NCI-H2227 (cell line): ENCODE measurements at regions not wholly inside any gene's neighbourhood (a gene's known extent, or its start where the extent isn't known, plus 50 kb on each side); places are given as distances from the start of the nearest gene placed in this dataset.
"Not testable (repeated sequence)": the region's sequence is repeated elsewhere in the genome, so short reads cannot be mapped to it uniquely, and the experiment has no call there.

Experiments used
- DNase-seq: peaks from one replicate; lab custom pipeline; 2025; ENCODE audit not compliant: unreplicated experiment; lab: John Stamatoyannopoulos, UW

DNA sequence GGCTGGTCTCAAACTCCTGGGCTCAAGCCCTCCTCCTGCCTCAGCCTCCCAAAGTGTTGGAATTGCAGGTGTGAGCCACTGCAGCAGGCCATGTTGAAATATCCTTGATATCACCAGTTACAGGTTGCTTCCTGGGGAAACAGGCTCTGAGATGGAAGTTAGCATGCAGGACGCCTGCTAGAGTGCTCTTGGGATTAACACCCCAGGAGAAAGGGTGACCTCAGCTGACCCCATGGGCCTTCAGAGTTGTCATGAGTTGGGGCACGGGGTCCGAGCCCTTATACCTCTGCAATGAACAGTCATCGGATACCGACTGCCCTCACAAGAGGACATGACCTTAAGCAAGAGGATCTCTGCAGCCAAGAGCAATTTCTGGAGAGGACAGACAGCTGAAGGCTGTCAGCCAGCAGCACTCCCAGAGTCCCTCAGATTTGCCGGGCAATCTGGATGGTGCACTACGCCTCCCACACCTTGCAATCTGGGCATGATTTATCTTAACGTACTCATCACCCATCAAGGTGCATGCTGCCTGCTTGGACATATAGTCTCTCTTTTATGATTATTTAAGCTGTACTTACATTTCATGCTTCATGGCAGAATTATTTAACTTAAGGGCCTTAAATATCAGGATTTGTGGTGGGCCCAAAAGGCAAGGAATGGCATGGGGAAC, 134.6 kb downstream of the ADSS2 start:
- DNase-seq, result no peak

GRCh38 chr1:244318078-244318477, 133.6 kb downstream of the ADSS2 start:
- no peak for DNase-seq

GRCh38 chr1:244318512-244318911, 133.2 kb downstream of the ADSS2 start:
- no peak for DNase-seq

GRCh38 chr1:244319283-244320132, 132.2 kb downstream of the ADSS2 start:
- no peak for DNase-seq

DNA sequence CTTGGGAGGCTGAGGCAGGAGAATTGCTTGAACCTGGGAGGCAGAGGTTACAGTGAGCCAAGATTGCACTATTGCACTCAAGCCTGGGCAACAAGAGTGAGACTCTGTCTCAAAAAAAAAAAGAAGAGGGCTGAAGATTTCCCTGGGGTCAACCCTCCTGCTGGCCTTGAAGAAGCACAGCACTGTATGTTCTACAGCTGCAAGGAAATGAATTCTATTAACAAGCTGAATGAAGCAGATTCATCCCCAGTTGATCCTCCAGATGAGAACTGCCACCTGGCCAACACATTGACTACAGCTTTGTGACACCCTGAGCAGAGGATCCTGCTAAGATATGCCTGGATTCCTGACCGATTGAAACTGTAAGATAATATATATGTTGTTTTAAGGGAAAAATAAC, 129.5 kb downstream of the ADSS2 start:
- DNase-seq, result no peak

DNA sequence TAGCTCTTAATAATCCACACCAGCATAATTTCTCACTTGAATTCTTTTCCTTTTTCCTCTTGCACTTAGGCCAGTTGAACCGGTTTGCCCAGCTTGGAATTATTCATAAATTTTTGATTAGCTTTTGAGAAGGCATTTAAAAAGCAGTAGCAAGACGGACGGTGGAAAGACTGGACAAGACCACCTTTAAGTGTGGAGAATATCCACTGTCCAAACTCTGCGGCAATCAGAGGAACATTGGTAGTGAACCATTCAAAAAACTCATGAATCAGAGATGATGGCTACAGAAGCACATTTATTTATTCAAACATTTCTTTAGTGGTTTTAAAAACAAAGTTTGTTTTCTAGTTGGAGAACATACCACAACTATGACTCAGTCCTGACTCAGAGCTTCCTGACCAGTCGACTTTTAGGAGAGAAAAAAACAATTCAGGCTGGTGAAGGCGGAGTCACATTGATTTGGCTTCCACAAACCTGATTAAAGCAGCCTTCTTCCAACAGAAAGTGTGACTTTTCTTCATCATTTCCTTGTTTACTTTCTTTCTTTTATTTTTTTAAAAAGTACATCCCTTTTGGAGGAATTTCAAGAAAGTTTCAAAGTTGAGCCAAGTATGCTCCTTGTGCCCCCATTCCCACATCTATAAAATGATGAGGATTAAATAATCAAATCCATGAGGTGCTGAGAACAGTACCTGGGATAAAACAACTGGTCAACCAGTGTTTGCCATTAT, 128.8 kb downstream of the ADSS2 start:
- no peak for DNase-seq

- no peak for DNase-seq
These were observed 127.4 kb downstream of the ADSS2 start for GRCh38 chr1:244324176-244324883.

- DNase-seq, result no peak
These were observed 126.5 kb downstream of the ADSS2 start for GRCh38 chr1:244325056-244325758.

DNA sequence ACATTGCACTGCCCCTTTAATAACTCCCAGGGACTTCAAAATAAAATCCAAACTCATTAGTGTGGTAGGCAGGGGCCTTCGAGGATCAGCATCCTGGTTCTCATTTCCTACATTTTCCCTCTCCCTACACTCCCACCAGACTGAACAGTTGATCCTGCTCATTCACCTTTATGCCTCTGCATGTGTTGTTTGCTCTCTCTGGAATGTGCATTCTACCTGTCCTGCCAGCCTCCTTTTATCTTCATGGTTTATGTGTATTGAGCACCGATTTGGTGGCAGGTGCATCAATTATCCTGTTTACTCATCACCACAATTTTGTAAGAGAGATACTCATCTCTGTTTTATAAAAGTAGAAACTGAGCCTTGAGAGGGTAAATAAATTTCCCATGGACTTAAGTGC, 125.0 kb downstream of the ADSS2 start:
- DNase-seq, result no peak

DNA sequence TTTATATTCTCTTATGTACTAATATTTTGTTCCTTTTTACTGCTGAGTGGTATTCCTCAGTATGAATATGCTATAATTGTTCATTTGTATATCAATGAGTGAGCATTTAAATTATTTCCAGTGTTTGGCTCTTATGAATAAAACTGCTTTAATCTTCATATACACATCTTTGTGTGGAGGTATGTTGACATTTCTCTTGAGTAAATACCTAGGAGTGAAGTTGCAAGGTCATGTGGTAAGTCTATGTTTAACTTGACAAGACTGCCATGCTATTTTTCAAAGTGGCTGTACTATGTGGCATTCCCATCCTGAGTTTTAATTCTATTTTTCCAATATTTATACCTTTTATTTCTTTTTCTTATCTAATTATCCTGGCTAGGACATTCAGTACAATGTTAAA, 124.2 kb downstream of the ADSS2 start:
- DNase-seq, result no peak

DNA sequence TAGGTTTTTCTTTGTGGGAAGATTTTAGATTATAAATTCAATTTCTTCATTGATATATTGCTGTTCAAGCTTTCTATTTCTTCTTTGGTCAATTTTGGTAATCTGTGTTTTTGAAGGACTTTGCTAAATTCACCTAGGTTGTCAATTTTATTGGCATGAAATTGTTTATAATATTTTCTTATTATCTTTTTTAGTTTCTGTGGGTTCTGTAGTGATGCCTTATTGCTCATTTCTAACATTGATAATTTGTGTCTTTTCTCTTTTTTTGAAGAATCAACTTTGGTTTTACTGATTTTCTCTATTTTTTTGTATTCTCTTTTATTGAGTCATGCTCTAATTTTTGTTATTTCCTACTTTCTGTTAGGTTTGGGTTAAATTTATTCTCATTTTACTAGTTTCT, 123.2 kb downstream of the ADSS2 start:
- DNase-seq, result no peak

DNA sequence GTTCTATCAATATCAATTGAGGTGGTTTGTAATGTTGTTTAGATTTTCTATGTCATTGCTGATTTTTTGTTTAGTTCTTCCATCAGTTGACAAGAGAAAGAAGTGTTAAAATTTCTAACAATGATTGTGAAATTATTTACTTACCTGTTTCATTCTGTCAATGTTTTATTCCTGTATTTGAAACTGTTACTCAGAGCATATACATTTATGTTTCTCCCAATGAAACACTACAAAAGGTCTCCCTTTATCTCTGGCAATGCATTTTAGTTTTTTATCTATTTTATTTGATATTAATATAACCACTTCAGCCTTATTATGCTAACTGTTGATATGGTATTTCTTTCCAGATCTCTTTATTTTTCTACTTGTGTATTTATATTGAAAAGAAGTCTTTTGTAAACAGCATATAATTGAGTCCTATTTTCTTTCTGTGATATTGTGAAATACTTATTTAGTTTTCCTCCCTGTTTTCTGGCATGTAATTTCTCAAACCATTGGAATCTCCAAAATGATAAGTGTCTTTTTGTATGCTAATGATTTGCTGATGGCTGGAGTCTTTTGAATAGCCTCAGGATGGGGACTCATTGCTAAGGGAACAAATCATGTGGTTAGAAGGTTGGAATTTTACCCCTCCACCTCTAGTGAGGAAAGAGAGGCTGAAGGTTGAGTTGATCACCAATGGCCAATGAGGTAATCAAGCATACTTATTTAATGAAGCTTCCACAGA, 122.0 kb downstream of the ADSS2 start:
- no peak for DNase-seq

DNA sequence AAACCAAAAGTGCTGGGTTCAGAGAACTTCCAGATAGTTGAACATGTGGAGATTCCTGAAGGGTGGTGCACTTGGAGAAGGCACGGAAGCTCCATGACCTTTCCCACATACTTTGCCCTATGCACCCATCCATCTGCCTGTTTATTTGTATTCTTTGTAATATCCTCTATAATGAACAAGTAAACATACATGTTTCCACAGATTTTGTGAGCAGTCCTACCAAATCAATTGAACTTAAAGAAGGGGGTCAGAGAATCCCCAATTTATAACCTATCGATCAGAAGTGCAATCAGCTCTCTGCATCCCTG, 121.4 kb downstream of the ADSS2 start:
- no peak for DNase-seq

DNA sequence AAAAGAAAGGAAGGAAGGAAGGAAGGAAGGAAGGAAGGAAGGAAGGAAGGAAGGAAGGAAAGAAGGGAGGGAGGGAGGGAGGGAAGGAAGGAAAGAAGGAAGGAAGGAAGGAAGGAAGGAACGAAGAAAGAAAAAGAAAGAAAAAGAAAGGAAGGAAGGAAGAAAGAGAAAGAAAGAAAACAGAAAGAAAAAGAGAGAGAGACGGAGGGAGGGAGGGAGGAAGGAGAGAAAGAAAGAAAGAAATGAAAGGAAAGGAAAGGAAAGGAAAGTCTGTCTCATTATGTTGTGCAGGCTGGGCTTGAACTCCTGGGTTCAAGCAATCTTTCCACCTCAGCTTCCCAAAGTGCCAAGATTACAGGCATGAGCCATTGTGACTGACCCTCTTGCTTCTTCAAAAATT, 118.9 kb downstream of the ADSS2 start:
- DNase-seq, result not testable (repeated sequence)

DNA sequence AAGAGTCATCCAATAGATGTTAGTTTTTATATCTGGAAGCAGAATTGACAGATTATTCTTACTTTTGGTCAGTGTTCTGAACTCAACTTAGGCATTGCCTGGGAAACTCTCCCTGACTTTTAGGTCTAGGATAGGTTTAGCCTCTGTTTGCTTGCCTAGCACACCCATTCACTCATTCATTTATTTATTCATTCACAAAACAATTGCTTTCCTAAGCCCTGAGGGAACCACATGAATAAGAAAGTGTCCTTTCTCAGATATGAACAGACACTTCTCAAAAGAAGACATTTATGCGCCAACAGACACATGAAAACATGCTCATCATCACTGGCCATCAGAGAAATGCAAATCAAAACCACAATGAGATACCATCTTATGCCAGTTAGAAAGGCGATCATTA, 117.4 kb downstream of the ADSS2 start:
- DNase-seq, result not testable (repeated sequence)

DNA sequence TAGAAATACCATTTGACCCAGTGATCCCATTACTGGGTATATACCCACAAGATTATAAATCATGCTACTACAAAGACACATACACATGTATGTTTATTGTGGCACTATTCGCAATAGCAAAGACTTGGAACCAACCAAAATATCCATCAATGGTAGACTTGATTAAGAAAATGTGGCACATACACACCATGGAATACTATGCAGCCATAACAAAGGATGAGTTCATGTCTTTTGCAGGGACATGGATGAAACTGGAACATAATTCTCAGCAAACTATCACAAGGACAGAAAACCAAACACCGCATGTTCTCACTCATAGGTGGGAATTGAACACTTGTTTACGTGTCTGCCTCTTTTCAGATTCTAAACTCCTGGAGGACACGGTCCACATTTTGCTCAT, 116.9 kb downstream of the ADSS2 start:
- DNase-seq, result not testable (repeated sequence)

DNA sequence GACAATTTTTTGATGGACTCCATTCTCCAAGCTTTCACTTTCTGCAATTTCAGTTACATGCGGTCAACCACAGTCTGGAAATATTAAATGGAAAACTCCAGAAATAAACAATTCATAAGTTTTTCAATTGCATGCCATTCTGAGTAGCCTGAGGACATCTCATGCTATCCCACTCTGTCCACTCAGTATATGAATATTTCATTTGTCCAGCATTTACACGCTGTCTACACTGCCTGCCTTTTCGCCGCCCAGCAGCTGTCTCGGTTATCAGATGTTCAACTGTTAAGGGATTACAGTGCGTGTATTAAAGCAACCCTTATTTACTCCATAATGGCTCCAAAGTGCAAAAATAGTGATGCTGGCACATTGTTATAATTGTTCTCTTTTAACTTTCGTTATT, 116.3 kb downstream of the ADSS2 start:
- DNase-seq, result no peak

DNA sequence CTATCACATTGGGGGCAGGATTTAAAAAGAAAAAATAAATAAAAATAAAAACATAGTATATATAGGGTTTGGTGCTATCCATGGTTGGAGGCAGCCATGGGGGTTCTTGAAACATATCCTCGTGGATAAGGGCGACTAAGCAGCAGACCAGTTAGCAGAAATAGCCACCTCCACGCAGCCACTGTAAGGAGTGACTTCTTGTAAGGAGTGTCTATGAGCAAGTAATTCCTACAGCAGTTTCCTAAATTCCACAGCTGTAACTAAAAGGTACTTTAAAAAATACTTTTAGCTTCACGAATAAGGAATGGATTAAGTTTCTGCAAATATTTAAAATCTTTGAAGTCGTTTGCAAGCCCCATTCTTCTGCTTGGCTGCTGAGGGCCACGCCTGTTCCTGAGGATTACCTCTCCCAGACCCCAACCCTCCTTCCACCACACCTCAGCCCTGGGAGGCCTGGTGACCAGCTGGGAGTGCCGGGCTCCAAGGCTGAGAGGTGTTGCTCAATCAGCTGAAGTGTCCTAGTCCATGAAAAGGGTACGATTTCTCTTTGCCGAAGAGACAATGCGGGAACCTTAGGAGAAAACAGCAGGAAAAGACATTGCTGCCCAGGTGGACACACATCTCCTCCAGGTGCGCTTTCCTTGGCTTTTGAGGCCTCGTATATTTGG, 115.3 kb downstream of the ADSS2 start:
- DNase-seq, result no peak

DNA sequence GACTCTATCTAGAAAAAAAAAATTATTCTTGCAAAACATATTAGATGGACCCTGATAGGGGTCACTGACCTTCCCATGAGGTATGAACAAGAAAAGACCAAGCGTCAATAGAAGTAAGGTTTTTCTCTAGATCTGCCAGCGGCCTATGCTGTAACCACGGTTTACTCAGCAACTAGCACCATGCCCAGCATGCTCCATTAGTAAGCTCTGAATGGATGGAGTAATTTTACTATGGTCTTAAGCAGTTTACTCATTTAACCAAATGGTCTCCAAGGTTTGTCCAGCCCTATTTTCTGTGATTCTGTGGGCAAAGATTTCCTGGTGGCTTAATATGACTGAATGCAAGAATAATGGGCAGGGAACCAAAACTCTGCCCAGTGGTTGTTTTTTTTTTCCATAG, 113.9 kb downstream of the ADSS2 start:
- DNase-seq, result no peak
